AG04449 (cell line): ENCODE measurements at regions not wholly inside any gene's neighbourhood (a gene's known extent, or its start where the extent isn't known, plus 50 kb on each side); places are given as distances from the start of the nearest gene placed in this dataset.

Experiments
- CTCF ChIA-PET: fragments of 350-600 bp; formaldehyde crosslinking; extraction: SDS; loops from one replicate; lab custom pipeline; 2021; ENCODE audit warnings: antibody characterized with exemption; lab: Yijun Ruan, JAX
- POLR2A ChIA-PET: fragments of 400-600, 350-600 bp; formaldehyde crosslinking; extraction: SDS; loops from one replicate; lab custom pipeline; 2020; ENCODE audit warnings: antibody characterized with exemption, inconsistent platforms; lab: Yijun Ruan, JAX
- DNase-seq: peaks from one replicate; pipeline ENCODE4 v3.0.0-alpha.2; 2010; ENCODE audit warnings: low read depth, low spot score
- H3K4me3 ChIP-seq: 2 replicates; pipeline ENCODE4 v1.5.1; 2011; ENCODE audit warnings: low read depth, mild to moderate bottlenecking, control low read depth, low read length
- CTCF ChIP-seq: IDR thresholded peaks from one replicate; pipeline ENCODE4 v1.5.1; 2011; ENCODE audit warnings: mild to moderate bottlenecking, moderate library complexity, low read length, control low read depth, inconsistent platforms; ENCODE audit not compliant: insufficient read depth; ENCODE audit errors: missing control alignments

DNA sequence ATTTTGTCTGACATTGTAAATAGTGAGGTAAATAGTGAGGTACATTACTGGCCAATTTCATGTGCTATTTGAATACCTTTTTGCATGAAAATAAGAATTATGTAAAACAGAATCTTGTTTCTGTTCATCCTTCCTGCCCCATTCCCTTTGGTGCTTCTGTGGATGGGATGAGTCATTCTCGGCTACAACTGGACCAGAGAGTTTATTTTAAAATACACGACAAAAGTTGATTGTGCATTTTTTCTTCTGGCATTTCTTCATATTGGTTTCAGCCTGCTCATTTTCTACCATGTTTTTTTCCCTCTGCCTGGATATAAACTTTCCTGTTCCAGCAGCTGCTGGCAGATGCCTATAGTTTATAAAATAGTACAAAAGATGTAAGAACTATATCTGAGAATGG lies 107.5 kb downstream of the CYSLTR2 start:
- ChIA-PET CTCF (interaction anchor here (1.3 kb wide), 1 partner anchor 167 kb away, joined by 3 read pairs; no protein-coding TSS in a partner anchor), POLR2A (no interaction called here)
- DNase-seq: no peak
- no peak overlapping the region for H3K4me3 ChIP-seq
- no peak for TF ChIP-seq CTCF

DNA sequence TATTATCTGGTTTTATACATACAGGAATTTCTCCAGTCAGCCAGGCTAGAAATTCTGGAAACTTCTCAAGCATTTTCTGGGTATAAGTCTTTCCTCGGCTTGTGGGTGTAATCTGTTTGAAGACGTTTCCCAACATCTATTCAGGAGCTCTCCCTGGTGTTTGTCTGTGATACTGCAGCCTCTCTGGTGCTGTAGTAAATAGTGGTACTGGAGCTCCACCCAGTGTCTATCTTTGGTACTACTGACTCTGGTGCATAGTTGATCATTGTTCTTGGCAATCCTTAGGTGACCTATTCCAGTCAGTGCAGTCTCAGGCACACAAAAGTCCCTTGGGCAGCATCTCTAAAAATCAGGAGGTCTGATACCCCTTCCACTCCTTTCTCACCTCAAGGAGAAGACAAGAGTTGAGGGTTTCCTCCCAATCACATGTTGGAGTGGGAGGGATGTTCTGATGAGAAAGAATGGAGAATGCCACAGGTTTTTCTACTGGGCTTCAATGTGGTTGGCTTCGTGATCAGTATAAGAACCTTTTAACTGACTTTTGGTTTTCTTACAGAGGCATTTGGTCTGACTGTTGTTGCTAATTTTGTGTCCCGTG lies 115.5 kb downstream of the CYSLTR2 start:
- peak; percentile 67 for DNase-seq
- no peak overlapping the region for H3K4me3 ChIP-seq
- ChIA-PET POLR2A (interaction anchor here (0.5 kb wide), 1 partner anchor 237 kb away, joined by 4 read pairs; no protein-coding TSS in a partner anchor), CTCF (interaction anchor here (0.7 to 8.8 kb wide), 34 partner anchors 9 to 731 kb away, joined by 3 to 219 read pairs (median 5); partner anchors contain the start of gene NUDT15)
- TF ChIP-seq CTCF: peak; percentile 94

GRCh38 chr13:48770372-48770771 lies 116.6 kb downstream of the CYSLTR2 start:
- ChIA-PET CTCF (interaction anchor here (0.9 to 8.8 kb wide), 18 partner anchors 10 to 676 kb away, joined by 3 to 219 read pairs (median 4); partner anchors contain the start of gene MED4), POLR2A (no interaction called here)
- DNase-seq: no peak
- TF ChIP-seq CTCF: no peak
- no peak overlapping the region for H3K4me3 ChIP-seq

GRCh38 chr13:48772908-48773307 lies 119.2 kb downstream of the CYSLTR2 start:
- H3K4me3 ChIP-seq: no peak overlapping the region
- POLR2A ChIA-PET: no interaction called here
- DNase-seq: no peak
- CTCF ChIA-PET: interaction anchor here (0.9 to 8.8 kb wide), 6 partner anchors 23 to 664 kb away, joined by 3 to 219 read pairs (median 10); no protein-coding TSS in a partner anchor
- TF ChIP-seq CTCF: no peak

DNA sequence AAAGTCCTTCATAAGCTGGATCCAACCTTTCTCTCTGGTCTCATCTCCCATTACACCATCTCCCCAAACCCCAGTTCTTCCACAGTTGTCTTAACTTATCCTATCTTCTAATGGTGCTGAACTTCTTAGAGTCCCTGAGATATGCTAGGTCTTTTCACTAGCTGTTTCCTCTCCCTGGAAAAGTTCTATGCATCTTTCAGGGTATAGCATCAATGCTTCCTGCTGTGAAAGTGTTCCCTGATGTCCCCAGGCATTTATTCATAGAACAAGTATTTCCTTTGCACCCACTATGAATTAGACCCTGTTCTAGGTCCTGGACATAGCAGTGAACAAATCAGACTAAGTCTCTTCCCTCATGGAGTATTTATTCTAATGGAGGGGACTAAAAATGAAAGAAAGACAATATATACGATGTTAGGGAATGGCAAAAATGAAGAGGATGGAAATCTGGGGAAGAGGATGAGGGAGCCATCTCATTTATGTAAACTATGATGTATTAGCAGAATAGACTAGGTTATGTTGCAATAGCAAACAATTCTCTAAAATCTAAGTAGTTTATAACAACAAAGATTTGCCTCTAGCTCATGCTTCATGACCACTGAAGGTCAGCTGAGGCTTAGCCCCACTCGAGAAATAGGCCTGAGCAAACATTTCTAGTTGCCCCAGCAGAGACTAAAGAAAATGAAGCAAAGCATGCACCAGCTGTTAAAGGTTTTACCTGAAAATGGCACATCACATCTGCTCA lies 120.0 kb downstream of the CYSLTR2 start:
- no peak for TF ChIP-seq CTCF
- no peak overlapping the region for H3K4me3 ChIP-seq
- CTCF ChIA-PET: interaction anchor here (0.9 to 8.8 kb wide), 5 partner anchors 11 to 663 kb away, joined by 3 to 219 read pairs (median 3); no protein-coding TSS in a partner anchor
- no peak for DNase-seq
- POLR2A ChIA-PET: no interaction called here

- CTCF ChIA-PET: interaction anchor here (1.0 to 1.2 kb wide), 2 partner anchors 27 to 506 kb away, joined by 3 to 4 read pairs; no protein-coding TSS in a partner anchor
- TF ChIP-seq CTCF: no peak
- POLR2A ChIA-PET: no interaction called here
- DNase-seq: peak; percentile 24
- no peak overlapping the region for H3K4me3 ChIP-seq
These were observed 121.6 kb downstream of the CYSLTR2 start for GRCh38 chr13:48775285-48775684.
